Lower leg skin (tissue), 3 donors: ENCODE measurements at regions not wholly inside any gene's neighbourhood (a gene's known extent, or its start where the extent isn't known, plus 50 kb on each side); places are given as distances from the start of the nearest gene placed in this dataset.

ENCODE experiments used
- CTCF ChIP-seq, 3 donors: fragments of 450-650 bp; IDR thresholded peaks; one replicate each; pipeline ENCODE4 v1.5.1; 2016; ENCODE audit warnings: antibody characterized with exemption in 3 of 3, mild to moderate bottlenecking in 3 of 3, moderate library complexity in 2 of 3
- POLR2A ChIP-seq, 2 donors: fragments of 450-650 bp; IDR thresholded peaks; one replicate each; pipeline ENCODE4 v1.6.1; 2016 to 2017; ENCODE audit warnings: antibody characterized with exemption in 2 of 2, mild to moderate bottlenecking in 1 of 2, moderate library complexity in 1 of 2

- no peak for TF ChIP-seq CTCF (IDR thresholded peaks at IDR 0.05)
- no peak for TF ChIP-seq POLR2A (IDR thresholded peaks at IDR 0.05)
These were observed 632.9 kb downstream of the CCDC85A start for GRCh38 chr2:56816666-56817065.
